ENCODE measurements at regions not wholly inside any gene's neighbourhood (a gene's known extent, or its start where the extent isn't known, plus 50 kb on each side); places are given as distances from the start of the nearest gene placed in this dataset.

GRCh38 chr13:95391785-95392184 lies 90.5 kb upstream of the ABCC4 start:
- peaks cover 2% of the 10 kb centered on the region for H3K27me3 ChIP-seq (ENCODE audit: control insufficient read depth, insufficient read depth, low read length)
- no peak overlapping the region for H3K4me3 ChIP-seq (ENCODE audit: low read depth, low read length)
- TF ChIP-seq CTCF (IDR thresholded peaks at IDR 0.05; ENCODE audit: insufficient read depth, low read length, poor library complexity, severe bottlenecking), result no peak
- no peaks in the 10 kb centered on the region for H3K36me3 ChIP-seq (ENCODE audit: control insufficient read depth, insufficient read depth, low read length)
- DNase-seq (ENCODE audit: low read depth), result no peak

GRCh38 chr13:95392597-95392996 lies 91.3 kb upstream of the ABCC4 start:
- Histone ChIP-seq H3K4me3 (ENCODE audit: low read depth, low read length) (no peak overlapping the region), H3K27me3 (ENCODE audit: control insufficient read depth, insufficient read depth, low read length) (peaks cover 2% of the 10 kb centered on the region), H3K36me3 (ENCODE audit: control insufficient read depth, insufficient read depth, low read length) (no peaks in the 10 kb centered on the region)
- TF ChIP-seq CTCF (IDR thresholded peaks at IDR 0.05; ENCODE audit: insufficient read depth, low read length, poor library complexity, severe bottlenecking), result no peak
- no peak for DNase-seq (ENCODE audit: low read depth)

- H3K4me3 ChIP-seq (ENCODE audit: low read depth, low read length), result peak overlapping the region; percentile 39
- peaks cover 2% of the 10 kb centered on the region for H3K27me3 ChIP-seq (ENCODE audit: control insufficient read depth, insufficient read depth, low read length)
- no peak for DNase-seq (ENCODE audit: low read depth)
- TF ChIP-seq CTCF (IDR thresholded peaks at IDR 0.05; ENCODE audit: insufficient read depth, low read length, poor library complexity, severe bottlenecking), result no peak
- H3K36me3 ChIP-seq (ENCODE audit: control insufficient read depth, insufficient read depth, low read length), result no peaks in the 10 kb centered on the region
Measured at GRCh38 chr13:95403349-95404140, 102.3 kb upstream of the ABCC4 start.

GRCh38 chr13:95404141-95404882 lies 103.1 kb upstream of the ABCC4 start:
- peak overlapping the region; percentile 39 for H3K4me3 ChIP-seq (ENCODE audit: low read depth, low read length)
- peaks cover 2% of the 10 kb centered on the region for H3K27me3 ChIP-seq (ENCODE audit: control insufficient read depth, insufficient read depth, low read length)
- DNase-seq (ENCODE audit: low read depth), result peak; percentile 28
- TF ChIP-seq CTCF (IDR thresholded peaks at IDR 0.05; ENCODE audit: insufficient read depth, low read length, poor library complexity, severe bottlenecking), result peak; percentile 89
- H3K36me3 ChIP-seq (ENCODE audit: control insufficient read depth, insufficient read depth, low read length), result no peaks in the 10 kb centered on the region

GRCh38 chr13:95406176-95406575 lies 104.9 kb upstream of the ABCC4 start:
- H3K27me3 ChIP-seq (ENCODE audit: control insufficient read depth, insufficient read depth, low read length), result peaks cover 2% of the 10 kb centered on the region
- no peak overlapping the region for H3K4me3 ChIP-seq (ENCODE audit: low read depth, low read length)
- no peak for DNase-seq (ENCODE audit: low read depth)
- no peaks in the 10 kb centered on the region for H3K36me3 ChIP-seq (ENCODE audit: control insufficient read depth, insufficient read depth, low read length)
- TF ChIP-seq CTCF (IDR thresholded peaks at IDR 0.05; ENCODE audit: insufficient read depth, low read length, poor library complexity, severe bottlenecking), result no peak
